MM.1S (cell line): ENCODE measurements at regions not wholly inside any gene's neighbourhood (a gene's known extent, or its start where the extent isn't known, plus 50 kb on each side); places are given as distances from the start of the nearest gene placed in this dataset.

Experiments used
- EZH2 ChIP-seq: fragments of 300-600 bp; sonication (generic); optimal IDR thresholded peaks from 2 replicates; pipeline ENCODE3; 2017; ENCODE audit warnings: low read depth, mild to moderate bottlenecking, antibody characterized with exemption, low read length, mixed read lengths
- EZH2phosphoT487 ChIP-seq: fragments of 300-600 bp; sonication (generic); IDR thresholded peaks from 2 replicates; pipeline ENCODE4 v1.6.1; 2018; ENCODE audit warnings: antibody characterized with exemption, low read length
- TF ChIP-seq, protein P1 (sequence below): fragments of 300-600 bp; sonication (generic); IDR thresholded peaks from 2 replicates; pipeline ENCODE4 v1.5.1; 2016; ENCODE audit warnings: antibody characterized with exemption, low read length, mixed read lengths

DNA sequence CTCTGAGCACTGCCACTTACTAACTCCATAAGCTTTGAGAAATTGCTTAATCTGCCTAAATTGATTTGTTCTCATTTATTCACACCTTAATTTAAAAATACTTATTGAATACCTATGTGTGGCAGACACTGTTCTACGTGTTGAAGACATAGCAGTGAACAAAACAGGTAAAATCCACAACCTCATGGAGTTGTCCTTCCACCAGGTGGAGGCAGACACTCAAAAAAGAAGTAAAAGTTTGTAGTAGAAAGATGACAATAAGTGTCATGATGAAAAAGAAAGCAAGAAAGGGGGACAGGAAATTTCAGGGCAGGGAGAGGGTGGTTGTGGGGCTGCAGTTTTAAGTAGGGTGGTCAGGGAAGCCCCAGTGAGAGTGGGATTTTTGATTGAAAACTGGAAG lies 94.9 kb downstream of the SREK1 start:
- TF ChIP-seq, protein P1, sequence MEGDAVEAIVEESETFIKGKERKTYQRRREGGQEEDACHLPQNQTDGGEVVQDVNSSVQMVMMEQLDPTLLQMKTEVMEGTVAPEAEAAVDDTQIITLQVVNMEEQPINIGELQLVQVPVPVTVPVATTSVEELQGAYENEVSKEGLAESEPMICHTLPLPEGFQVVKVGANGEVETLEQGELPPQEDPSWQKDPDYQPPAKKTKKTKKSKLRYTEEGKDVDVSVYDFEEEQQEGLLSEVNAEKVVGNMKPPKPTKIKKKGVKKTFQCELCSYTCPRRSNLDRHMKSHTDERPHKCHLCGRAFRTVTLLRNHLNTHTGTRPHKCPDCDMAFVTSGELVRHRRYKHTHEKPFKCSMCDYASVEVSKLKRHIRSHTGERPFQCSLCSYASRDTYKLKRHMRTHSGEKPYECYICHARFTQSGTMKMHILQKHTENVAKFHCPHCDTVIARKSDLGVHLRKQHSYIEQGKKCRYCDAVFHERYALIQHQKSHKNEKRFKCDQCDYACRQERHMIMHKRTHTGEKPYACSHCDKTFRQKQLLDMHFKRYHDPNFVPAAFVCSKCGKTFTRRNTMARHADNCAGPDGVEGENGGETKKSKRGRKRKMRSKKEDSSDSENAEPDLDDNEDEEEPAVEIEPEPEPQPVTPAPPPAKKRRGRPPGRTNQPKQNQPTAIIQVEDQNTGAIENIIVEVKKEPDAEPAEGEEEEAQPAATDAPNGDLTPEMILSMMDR, result peak; percentile 25
- TF ChIP-seq EZH2 (no peak), EZH2phosphoT487 (no peak)
